ENCODE measurements at regions not wholly inside any gene's neighbourhood (a gene's known extent, or its start where the extent isn't known, plus 50 kb on each side); places are given as distances from the start of the nearest gene placed in this dataset.
A peak's percentile ranks its signal among the peaks of the same experiment; 100 is the strongest.

- no peak for DNase-seq (ENCODE audit: low spot score)
These were observed 82.2 kb downstream of the ZNF608 start for GRCh38 chr5:124664287-124664686.

- no peak for DNase-seq (ENCODE audit: low spot score)
These were observed 83.3 kb downstream of the ZNF608 start for GRCh38 chr5:124663101-124663506.

- DNase-seq (ENCODE audit: low spot score) = no peak
These were observed 84.2 kb downstream of the ZNF608 start for GRCh38 chr5:124662181-124662781.

- no peak for DNase-seq (ENCODE audit: low spot score)
These were observed 84.9 kb downstream of the ZNF608 start for GRCh38 chr5:124661317-124662141.

GRCh38 chr5:124660229-124661093 is 86.0 kb downstream of the ZNF608 start:
- no peak for DNase-seq (ENCODE audit: low spot score)

- DNase-seq (ENCODE audit: low spot score) = no peak
These were observed 86.6 kb downstream of the ZNF608 start for GRCh38 chr5:124659798-124660197.

- DNase-seq (ENCODE audit: low spot score) = no peak
These were observed 87.4 kb downstream of the ZNF608 start for GRCh38 chr5:124658867-124659557.

GRCh38 chr5:124655921-124656511 is 90.4 kb downstream of the ZNF608 start:
- DNase-seq (ENCODE audit: low spot score) = no peak

GRCh38 chr5:124655251-124655917 is 91.1 kb downstream of the ZNF608 start:
- no peak for DNase-seq (ENCODE audit: low spot score)

- no peak for DNase-seq (ENCODE audit: low spot score)
These were observed 92.0 kb downstream of the ZNF608 start for GRCh38 chr5:124654418-124654817.

- DNase-seq (ENCODE audit: low spot score) = no peak
These were observed 92.8 kb downstream of the ZNF608 start for GRCh38 chr5:124653666-124654065.

- no peak for DNase-seq (ENCODE audit: low spot score)
These were observed 93.5 kb downstream of the ZNF608 start for GRCh38 chr5:124652892-124653441.

- no peak for DNase-seq (ENCODE audit: low spot score)
These were observed 94.0 kb downstream of the ZNF608 start for GRCh38 chr5:124652514-124652819.

GRCh38 chr5:124651663-124652513 is 94.6 kb downstream of the ZNF608 start:
- DNase-seq (ENCODE audit: low spot score) = peak; percentile 74

- no peak for DNase-seq (ENCODE audit: low spot score)
These were observed 95.3 kb downstream of the ZNF608 start for GRCh38 chr5:124650951-124651662.

- DNase-seq (ENCODE audit: low spot score) = no peak
These were observed 96.3 kb downstream of the ZNF608 start for GRCh38 chr5:124650147-124650561.

- peak; percentile 75 for DNase-seq (ENCODE audit: low spot score)
These were observed 96.8 kb downstream of the ZNF608 start for GRCh38 chr5:124649491-124650146.

GRCh38 chr5:124648902-124649467 is 97.5 kb downstream of the ZNF608 start:
- no peak for DNase-seq (ENCODE audit: low spot score)

All from ureter (tissue), 1 donor.